Testis (tissue), 2 donors: ENCODE measurements at regions not wholly inside any gene's neighbourhood (a gene's known extent, or its start where the extent isn't known, plus 50 kb on each side); places are given as distances from the start of the nearest gene placed in this dataset.

ENCODE experiments used
- CTCF ChIP-seq, 3 experiments: fragments of 450-650 bp in 2 of 3; fragments of 200-600 bp in 1 of 3; sonication (generic) in 1 of 3; IDR thresholded peaks; one replicate each; pipeline ENCODE4 v1.5.1; 2016 to 2019; ENCODE audit warnings: antibody characterized with exemption in 3 of 3, mild to moderate bottlenecking in 2 of 3, moderate library complexity in 1 of 3
- POLR2A ChIP-seq: fragments of 450-650 bp; IDR thresholded peaks from one replicate; pipeline ENCODE4 v1.6.1; 2017; ENCODE audit warnings: antibody characterized with exemption, mild to moderate bottlenecking, moderate library complexity

- TF ChIP-seq POLR2A (no peak), CTCF (IDR thresholded peaks at IDR 0.05) (no peak)
These were observed 119.0 kb upstream of the ZNF184 start for GRCh38 chr6:27591699-27592480.
